ENCODE measurements at regions not wholly inside any gene's neighbourhood (a gene's known extent, or its start where the extent isn't known, plus 50 kb on each side); places are given as distances from the start of the nearest gene placed in this dataset.

DNA sequence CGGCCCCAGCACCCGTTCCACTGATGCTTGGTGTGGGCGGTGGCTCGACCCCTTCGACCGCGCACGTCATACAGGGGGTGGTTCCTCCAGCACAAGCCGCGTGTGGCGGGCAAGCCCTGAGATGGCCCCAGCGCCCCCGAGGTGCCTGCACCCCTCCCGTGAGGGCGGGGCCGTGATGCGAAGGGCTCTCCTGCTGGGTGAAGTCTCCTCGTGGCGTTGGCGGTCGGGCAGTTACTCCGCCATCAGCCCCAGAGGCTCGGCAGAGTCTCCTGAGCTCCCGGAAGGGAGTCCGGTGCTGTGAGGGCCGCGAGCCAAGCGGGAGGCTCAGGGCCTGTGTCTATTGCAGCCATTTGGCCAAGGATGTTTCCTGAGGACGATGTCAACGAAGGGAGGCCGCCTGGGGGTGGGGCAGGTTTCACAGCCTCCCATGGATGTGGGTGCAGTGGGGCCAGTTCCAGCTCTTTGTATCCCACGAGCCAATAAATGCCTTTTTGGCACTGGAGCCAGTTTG is 78.1 kb upstream of the GALNT9 start:
- ATAC-seq: no peak

DNA sequence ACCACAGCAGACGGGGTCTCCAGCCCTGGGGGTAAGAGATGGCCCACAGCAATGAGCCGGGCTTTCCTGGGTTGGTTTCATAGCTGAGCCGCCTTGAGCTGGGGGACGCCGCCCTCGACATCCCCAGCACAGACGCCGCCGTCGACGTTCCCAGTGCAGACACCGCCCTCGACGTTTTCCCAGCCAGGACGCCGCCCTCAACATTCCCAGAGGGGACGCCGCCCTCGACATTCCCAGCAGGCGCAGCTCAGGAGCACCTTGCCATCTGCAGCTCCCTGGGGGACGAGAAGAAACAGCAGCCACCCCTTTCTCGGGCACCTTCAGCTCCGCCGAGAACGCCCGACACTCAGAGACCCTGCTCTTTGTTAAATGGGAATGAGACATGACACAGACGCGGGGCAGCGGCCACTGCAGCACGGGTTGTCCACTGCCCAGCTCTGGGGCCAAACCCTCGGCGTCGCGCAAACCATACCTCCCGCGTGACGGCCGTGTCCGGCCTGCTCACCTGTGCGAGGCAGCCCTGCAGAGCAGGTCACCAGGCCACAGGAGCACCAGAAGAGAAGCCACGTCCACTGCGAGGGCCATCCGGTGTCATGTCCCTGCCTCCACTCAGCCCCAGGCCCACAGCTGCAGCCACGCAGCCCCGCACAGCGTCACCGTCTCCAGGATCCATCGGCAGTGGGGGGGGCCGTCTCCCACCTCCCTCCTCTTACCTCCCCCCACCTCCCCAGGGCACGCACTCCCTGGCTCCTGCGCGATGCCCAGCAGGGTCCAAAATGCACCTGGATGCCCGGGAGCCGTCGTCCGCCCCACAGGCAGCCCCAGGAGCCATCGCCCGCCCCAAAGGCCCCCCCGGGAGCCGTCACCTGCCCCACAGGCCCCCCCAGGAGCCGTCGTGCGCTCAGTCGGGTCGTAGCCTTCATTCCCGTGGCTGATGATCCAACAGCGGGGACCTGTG is 77.4 kb upstream of the GALNT9 start:
- ATAC-seq: no peak

DNA sequence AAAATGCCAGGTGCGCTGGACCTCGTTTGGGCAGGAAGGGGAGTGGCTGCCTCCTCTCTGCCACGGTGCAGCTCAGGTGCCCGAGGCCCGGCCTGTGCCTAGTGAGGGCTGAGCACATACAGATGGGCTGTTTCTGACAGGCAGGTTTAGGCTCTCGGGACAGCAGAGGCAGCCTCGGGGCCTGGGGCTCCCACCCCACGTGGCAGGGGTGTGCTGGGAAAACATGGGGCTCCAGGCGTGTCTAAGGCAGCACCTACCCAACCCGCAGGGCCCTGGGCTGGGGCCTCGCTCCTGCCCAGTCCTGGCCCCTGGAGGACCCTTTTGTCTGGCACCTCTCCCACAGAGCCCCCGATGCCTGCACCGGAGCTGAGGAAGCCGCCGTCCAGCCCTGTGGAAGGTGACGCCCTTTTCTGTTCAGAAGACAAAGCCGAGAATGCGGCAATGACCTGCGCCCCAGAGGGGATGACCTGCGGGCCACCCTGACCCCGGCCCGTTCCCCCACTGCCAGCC is 76.4 kb upstream of the GALNT9 start:
- ATAC-seq: peak; percentile 20

DNA sequence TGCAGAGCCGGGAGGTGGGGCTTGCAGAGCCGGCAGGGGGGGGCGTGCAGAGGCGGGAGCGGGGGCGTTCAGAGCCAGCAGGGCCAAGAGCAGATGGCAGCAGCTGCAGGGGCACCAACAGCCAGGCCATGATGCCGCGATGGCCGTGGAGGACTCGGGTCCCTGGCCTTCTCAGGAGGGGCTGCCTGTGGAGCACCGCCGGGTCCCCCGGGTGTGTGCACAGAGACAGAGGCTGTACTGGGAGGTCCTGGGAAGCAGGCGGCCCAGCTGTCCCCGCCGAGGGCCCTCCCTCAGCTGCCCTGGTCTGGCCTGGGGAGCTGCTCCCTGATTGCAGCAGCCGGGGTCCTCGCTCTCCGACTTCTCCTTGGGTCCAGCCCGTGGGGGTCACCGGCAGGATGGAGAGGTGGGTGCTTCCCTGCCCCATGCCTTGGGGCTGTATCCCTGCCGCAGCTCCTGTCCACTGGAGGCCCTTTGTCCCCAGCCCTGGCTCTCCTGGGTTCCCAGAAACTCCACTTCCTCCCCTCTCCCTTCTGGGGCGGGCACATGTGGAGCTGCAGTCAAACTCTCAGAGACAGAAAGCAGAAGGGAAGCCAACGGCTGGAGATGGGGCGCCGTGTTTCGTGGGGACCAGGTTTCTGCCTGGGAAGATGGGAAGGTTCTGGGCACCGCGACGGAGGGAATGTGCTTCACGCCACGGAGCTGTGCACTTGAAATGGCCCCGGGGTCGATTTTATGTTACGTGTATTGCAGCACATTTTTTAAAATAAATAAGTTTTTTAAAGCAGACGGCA is 75.8 kb upstream of the GALNT9 start:
- no peak for ATAC-seq

DNA sequence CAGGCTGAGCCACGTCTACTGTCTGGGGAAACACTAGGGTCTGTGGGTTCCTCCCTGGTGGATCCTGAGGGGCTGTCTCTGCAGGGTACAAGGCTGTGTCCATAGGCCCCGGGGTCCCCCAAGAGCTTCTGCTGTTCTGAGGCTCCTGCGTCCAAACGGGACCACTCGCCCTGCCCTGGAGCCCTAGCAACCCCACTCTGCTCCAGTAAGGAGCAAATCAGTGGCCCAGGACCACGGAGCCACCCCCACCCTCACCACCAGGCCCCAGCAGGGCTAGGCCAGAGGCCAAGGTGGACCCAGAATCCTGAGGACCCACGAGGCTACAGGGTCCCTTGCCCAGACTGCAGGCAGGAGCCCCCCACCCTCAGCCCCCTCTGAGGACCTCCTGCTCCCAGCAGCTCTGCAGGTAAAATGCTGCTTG is 75.1 kb upstream of the GALNT9 start:
- ATAC-seq: no peak

DNA sequence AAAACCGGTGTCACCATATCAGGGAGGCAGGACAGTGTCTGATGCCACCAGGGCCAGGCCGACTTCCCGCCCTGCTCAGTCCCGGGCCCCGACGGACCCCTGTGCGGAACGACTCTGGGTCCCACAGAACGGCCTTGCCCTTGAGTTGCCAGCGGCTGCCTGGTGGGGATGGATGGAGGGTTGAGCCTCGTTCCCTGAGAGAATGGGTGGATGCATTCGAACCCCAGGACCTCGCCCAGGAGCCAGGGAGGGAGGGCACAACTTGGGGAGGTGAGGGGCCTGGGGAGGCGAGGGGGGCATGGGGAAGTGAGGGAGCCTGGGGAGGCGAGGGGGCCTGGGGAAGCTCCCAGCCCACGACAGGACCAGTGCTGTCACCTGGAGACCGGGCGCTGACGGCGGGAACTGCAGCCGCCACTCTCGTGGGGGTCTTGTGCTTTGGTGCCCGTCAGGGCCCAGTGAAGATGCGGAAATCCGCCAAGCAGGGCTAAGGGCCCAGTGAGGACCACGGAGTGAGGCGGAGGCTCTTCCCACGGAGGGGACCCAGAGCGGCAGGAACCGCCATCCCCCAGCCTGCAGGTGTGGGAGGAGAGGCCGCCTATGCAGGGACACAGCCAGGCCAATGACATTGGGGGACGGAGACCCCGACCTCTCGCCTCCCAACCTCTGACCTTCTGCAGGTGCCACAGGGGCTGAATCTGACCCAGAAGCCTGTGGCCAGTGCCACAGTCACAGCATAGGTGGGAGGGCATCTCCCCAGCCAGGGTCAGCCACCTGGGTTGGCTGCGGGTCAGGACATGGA is 74.4 kb upstream of the GALNT9 start:
- no peak for ATAC-seq

DNA sequence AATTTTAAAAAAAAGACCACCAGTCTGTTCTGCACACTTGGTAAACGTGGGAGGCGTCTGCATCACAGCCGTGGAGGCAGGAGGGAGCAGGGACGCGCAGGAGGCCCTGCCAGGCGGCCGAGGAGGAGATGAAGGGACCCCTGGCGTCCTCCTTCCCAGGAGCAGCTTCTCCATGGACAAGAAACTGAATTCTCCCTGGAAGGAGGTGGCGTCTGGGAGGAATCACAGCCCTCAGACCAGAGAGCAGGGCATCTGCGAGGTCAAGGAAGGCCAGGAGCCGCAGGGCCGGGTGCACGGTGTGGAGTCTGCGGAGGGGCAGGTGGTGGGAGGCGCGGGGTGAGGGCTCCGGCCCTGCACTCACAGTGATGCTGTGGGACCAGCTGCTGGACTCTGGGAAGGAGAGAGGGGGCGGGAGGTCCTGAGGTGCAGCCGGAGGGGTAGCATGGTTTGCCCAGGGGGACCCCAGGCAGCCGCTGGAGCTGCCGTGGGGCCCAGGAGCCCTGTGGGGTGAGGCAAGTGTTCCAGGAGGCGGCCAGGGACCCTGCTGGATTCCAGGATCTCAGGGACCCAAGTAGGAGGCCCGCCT is 73.5 kb upstream of the GALNT9 start:
- ATAC-seq: no peak

DNA sequence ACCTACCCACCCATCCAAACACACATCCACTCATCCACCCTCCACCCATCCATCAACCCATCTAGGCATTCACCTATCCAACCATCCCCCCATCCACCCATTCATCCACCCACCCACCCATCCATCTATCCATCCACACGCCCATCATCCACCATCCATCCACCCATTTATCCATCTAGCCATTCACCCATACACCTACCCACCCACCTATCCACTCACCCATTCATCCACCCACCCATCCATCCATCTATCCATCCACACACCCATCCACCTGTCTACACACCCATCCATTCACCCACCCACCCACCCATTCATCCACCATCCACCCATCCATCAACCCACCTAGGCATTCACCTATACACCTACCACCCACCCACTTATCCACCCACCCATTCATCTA is 72.6 kb upstream of the GALNT9 start:
- ATAC-seq: no peak

DNA sequence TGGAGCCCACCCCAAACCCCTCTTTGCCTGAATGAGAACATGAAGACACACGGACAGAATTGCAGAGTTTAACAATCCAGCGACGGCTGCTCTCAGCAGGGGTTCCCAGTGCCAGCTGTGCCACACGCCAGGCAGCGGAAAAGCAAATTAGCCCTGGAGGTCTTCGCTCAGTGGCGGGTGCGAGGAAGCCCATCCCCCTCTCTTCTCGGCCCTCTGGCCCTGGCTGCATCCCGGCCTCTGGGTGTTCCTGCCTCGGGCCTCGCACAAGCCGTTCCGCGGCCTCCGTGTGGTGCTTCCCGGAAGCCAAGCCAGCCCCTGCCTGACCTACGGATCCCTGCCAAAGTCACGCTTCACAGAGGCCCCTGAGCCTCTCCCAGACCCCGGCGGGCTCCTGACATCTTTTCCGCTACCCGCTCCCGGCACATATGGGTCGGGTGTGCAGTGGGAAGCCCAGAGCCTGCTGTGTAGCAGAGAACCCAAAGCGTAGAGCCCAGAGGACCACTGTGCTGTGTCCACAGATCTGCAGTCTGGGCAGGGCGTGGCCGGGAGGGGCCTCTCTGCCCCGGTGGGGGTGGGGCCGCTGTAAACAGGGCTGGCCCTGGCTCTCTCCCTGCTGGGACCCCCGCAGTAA is 70.7 kb upstream of the GALNT9 start:
- no peak for ATAC-seq

DNA sequence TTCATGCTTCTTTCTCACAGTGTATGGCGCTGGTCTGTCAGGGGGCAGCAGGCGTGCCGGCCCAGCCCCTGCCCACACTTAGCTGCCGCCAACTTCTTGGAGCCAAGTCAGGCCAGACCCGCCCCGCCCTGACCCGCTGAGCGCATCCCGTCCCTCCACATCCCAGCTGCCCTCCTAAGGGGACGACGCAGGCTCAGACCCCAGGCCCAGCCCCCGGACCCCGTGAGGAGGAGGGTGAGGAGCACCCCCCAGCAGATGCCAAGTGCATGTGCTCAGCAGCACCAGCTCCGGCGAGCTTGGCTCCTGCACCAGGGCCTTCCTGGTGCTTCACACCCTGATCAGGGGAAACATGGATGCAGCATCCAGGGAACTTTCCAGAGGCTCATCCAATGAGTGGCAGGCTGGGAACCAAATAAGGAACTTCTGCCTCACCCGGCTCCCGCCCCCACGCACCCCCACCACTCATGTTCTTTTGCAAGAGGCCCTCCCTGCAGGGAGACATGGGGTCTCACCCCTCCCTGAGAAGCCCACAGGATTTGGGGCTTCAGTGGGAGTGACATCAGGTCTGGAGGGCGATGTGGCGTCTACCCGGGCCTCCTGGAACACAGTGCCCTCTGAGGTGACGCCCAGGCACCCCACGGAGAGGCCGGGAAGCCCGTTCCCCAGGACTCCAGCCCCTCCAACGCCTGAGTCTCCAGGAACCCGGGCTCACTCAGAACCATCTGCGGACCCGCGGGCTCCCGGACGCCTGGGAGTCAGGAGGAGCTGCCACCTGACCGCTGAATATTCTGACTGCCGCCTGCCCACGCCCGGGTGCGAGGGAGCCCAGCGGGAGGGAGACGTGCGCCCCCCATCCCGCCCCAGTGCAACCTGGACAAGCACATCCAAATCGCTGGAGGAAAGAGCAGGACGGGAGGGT is 70.0 kb upstream of the GALNT9 start:
- no peak for ATAC-seq

DNA sequence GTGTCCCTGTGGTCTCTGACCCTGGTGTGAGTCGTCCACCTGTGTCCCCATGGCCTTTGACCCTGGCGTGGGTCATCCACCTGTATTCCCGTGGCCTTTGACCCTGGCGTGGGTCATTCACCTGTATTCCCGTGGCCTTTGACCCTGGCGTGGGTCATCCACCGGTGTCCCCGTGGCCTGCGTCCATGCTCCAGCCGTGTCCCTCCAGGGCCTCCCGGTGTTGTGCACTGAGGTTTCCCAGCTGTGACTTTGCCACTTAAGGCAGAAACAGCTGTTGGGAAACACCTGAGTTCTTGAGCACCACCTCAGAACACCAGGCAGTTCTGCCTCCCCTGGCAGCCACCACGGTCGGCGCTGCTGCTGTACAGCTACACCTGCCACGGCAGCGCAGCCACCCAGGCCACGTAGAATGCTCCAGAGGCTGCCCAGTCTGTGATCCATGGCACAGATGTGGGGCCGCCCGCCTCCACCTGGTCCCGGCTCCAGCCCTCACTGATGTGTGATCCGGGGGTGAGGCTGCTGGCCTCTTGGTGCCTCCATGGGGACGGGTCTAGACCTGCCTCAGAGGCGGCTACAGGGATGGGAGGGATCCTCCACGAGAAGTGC is 69.1 kb upstream of the GALNT9 start:
- ATAC-seq: peak; percentile 10

DNA sequence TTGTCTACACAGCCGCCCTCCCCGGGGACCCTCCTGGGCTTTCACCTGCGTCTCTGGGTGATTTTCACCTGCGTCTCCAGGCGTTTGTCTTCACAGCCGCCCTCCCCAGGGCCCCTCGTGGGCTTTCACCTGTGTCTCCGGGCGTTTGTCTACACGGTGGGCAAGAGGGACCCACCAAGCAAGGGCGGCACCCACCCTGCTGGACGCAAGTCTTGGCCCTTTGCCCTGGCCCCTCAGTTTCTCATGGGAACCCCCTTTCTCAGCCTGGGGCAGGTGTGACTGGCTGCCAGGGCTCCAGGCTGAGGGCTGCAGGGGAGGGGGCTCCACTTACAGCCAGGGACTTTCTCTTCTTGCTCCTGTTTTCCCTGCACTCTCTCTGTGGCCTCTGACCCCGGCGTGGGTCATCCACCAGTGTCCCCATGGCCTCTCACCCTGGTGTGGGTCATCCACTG is 68.6 kb upstream of the GALNT9 start:
- ATAC-seq: no peak

DNA sequence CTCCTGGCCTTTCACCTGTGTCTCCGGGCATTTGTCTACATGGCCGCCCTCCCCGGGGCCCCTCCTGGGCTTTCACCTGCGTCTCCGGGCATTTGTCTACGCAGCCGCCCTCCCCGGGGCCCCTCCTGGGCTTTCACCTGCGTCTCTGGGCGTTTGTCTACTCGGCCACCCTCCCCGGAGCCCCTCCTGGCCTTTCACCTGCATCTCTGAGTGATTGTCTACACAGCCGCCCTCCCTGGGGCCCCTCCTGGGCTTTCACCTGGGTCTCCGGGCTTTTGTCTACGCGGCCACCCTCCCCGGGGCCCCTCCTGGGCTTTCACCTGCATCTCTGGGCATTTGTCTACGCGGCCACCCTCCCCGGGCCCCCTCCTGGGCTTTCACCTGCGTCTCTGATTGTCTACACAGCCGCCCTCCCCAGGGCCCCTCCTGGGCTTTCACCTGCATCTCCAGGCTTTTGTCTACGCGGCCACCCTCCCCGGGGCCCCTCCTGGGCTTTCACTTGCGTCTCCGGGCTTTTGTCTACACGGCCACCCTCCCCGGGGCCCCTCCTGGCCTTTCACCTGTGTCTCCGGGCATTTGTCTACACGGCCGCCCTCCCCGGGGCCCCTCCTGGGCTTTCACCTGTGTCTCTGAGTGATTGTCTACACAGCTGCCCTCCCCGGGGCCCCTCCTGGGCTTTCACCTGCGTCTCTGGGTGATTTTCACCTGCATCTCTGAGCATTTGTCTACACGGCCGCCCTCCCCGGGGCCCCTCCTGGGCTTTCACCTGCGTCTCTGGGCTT is 68.0 kb upstream of the GALNT9 start:
- no peak for ATAC-seq

DNA sequence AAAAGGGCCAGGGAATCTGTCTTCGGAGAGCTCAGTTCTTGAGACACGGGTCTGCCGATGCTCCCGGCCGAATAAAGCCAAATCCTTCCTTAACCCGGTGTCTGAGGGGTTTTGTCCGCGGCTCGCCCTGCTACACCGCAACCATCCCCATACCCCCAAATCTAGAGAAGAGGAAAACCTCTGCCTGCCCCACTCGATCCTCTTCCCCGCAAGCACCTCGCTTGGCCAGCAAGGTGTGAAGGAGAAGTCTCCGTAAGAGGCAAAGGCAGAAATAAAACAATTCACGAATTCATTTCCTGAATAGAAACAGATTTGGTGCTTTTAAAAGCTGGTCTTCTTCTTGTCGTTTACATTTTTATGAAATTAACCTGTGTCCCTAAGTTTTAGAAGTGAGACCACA is 67.3 kb upstream of the GALNT9 start:
- ATAC-seq: no peak

DNA sequence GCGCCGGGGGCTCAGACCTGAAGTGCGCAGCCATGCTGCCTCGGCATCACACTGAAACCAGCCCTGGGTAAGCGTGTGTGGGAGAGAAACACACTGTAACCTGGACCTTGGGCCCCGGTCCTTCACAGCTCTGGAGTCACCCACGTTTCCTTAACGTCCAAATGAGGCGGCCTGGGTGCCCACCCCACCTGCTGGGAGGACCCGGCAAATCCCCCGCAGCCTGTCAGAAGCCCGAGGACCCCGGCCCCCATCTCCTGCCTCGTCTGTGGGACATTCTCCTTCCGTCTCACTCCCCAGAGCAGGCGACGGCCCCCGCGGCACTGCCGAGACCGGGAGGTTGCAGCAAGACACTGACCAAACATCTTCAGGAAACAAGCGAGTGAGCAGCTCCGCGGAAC is 66.5 kb upstream of the GALNT9 start:
- ATAC-seq: no peak

DNA sequence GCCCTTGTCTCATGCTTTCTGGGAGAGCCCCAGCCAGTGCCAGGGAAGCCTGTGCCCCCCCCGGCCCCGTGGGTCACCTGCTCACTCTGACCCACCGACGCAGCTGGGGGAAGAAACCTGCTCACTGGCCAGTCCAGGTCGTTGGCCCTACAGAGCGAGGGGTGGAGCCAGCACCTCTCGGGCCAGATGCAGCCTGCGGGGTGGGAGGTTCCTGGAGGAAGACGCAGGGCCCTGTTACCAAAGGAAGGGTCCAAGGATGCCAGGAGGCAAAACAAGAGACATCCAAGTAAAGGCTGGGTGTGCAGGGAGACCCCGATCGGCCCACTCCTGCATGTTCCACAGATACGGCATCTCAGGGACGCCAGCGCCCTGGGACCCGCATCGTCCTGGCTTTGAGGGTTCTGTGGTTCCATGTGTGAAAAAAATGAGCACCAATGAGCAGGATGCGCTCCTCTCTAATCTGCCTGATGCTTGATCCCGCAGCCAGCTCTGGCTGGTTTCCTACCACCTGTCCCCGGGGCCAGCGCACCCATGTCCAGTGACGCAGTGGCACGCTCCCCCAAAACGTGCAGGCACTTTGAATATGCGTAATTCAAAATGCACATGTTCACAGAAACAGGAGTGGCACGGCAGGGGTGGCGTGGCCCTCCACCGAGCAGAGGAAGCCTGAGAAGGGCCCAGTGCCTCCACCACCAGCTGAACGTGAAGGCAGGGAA is 66.0 kb upstream of the GALNT9 start:
- no peak for ATAC-seq

DNA sequence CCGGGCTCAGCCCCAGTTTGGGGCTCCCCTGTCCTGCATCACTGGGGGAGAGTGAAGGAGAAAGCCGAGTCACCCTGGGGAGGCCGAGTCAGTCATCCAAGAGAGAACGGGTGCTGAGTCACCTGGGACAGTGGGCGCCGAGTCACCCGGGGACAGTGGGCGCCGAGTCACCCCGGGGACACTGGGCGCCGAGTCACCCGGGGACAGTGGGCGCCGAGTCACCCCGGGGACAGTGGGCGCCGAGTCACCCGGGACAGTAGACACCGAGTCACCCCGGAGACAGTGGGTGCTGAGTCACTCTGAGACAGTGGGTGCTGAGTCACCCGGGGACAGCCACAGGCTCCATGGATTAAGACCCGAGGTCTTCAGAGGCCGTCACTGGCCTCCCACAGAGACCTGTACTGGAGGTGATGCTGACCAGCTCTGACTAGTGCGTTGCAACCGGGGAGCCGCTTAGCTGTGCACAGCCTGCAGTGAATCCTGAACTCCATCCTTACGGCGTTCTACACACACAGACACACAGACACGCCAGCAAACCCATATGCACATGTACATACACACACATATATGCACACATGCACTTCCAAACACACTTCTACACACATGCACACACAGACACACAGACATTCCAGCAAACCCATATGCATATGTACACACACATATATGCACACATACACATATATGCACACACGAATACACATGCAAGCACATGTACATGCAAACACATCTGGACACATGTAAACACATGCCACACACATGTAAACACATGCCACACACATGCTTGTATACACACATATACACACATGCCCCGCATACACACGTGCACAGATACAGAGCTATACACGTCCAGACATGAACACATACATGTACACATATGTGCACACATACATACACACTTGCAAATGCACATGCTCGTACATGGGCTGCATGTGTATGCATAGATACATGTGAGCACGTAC is 64.9 kb upstream of the GALNT9 start:
- ATAC-seq: peak; percentile 28
